Muscle layer of colon (tissue), 2 donors: ENCODE measurements at regions not wholly inside any gene's neighbourhood (a gene's known extent, or its start where the extent isn't known, plus 50 kb on each side); places are given as distances from the start of the nearest gene placed in this dataset.

Experiments
- H3K27ac ChIP-seq: one replicate; pipeline ENCODE4 v1.7.0; 2013; ENCODE audit warnings: low read depth, mild to moderate bottlenecking, low read length, moderate library complexity
- H3K27me3 ChIP-seq, 2 donors: one replicate each; pipeline ENCODE4 v1.7.0; 2013; ENCODE audit warnings: low read length in 2 of 2, mild to moderate bottlenecking in 2 of 2; ENCODE audit not compliant: insufficient read depth in 2 of 2, control insufficient read depth in 1 of 2
- H3K36me3 ChIP-seq: one replicate; pipeline ENCODE4 v1.7.0; 2013; ENCODE audit warnings: mild to moderate bottlenecking, low read length; ENCODE audit not compliant: insufficient read depth
- H3K4me1 ChIP-seq: one replicate; pipeline ENCODE4 v1.7.0; 2013; ENCODE audit warnings: mild to moderate bottlenecking, low read length; ENCODE audit not compliant: insufficient read depth
- H3K4me3 ChIP-seq, 2 donors: one replicate each; pipeline ENCODE4 v1.7.0; 2013; ENCODE audit warnings: low read length in 2 of 2, low read depth in 1 of 2, mild to moderate bottlenecking in 1 of 2, moderate library complexity in 1 of 2
- H3K9ac ChIP-seq: one replicate; pipeline ENCODE4 v1.7.0; 2013; ENCODE audit warnings: low read length
- H3K9me3 ChIP-seq: one replicate; pipeline ENCODE4 v1.7.0; 2013; ENCODE audit warnings: mild to moderate bottlenecking, low read length
- donor health status: abdominal sarcoma.
- donor health status: Adenocarcinoma of cecum.

GRCh38 chr7:18420748-18421147 is 74.8 kb upstream of the HDAC9 start:
- H3K9ac ChIP-seq, result no peak overlapping the region
- peaks cover 24% of the 10 kb centered on the region for H3K4me1 ChIP-seq
- no peaks in the 10 kb centered on the region for H3K27me3 ChIP-seq
- H3K4me3 ChIP-seq, result no peak overlapping the region
- H3K36me3 ChIP-seq, result no peaks in the 10 kb centered on the region
- H3K27ac ChIP-seq, result no peak overlapping the region
- no peaks in the 10 kb centered on the region for H3K9me3 ChIP-seq

- Histone ChIP-seq H3K9me3 (no peaks in the 10 kb centered on the region), H3K27ac (no peak overlapping the region), H3K4me3 (peak overlapping the region in 1 of 2 donors; percentile 32), H3K4me1 (peaks cover 31% of the 10 kb centered on the region), H3K36me3 (no peaks in the 10 kb centered on the region), H3K9ac (no peak overlapping the region), H3K27me3 (no peaks in the 10 kb centered on the region)
Observed at GRCh38 chr7:18421297-18422002, 74.1 kb upstream of the HDAC9 start.

DNA sequence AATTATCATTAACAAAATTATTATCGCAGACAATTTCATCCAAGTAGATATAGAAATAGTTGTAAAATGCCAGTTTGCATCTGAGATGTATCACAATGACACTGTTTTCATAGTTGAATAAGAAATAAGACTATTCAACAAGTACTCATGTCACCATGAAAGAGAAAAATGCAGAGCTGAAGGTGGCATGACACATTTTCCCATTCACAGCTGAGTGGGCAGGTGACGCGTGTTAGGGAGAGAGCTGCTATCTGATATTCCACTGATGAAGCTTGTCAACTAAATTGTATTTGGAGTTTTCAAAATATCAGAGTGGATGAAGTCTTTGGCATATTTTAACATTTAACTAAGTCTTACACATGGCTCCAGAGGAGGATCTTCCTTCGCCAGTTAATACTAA is 70.3 kb upstream of the HDAC9 start:
- H3K27ac ChIP-seq, result no peak overlapping the region
- no peak overlapping the region for H3K4me3 ChIP-seq
- no peak overlapping the region for H3K9ac ChIP-seq
- H3K36me3 ChIP-seq, result no peaks in the 10 kb centered on the region
- no peaks in the 10 kb centered on the region for H3K9me3 ChIP-seq
- H3K4me1 ChIP-seq, result peaks cover 36% of the 10 kb centered on the region
- no peaks in the 10 kb centered on the region for H3K27me3 ChIP-seq

DNA sequence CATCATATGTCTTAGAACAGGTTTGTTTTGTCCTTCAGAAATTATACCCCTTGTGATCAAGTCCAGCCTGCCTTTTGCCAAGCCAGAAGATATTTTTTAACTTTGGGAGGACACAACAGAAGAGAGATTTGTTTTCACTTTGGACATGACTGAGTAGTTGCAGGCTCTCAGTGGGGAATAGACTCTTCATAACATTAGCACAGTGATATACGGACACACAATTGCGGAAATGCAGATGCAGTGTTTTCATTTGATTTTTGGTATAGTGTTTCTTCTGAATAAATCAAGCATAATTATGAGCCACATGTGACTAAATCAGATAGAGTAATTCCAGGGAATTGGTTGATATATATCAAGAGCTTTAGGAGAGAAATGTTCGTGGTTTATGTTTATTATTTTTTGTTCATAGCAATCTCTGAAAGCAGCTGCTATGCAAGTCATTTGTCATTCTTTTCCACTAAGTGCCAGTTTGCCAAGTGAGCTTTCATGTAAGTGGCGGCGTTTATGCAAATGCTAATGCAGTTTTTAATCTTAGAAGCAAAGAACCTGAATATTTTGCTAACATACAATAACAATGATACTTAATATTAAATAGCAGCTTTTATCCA is 69.6 kb upstream of the HDAC9 start:
- H3K27ac ChIP-seq, result no peak overlapping the region

GRCh38 chr7:18426564-18427226 is 68.9 kb upstream of the HDAC9 start:
- H3K4me3 ChIP-seq, result no peak overlapping the region
- H3K9me3 ChIP-seq, result no peaks in the 10 kb centered on the region
- H3K36me3 ChIP-seq, result no peaks in the 10 kb centered on the region
- no peaks in the 10 kb centered on the region for H3K27me3 ChIP-seq
- no peak overlapping the region for H3K27ac ChIP-seq
- peaks cover 22% of the 10 kb centered on the region for H3K4me1 ChIP-seq
- no peak overlapping the region for H3K9ac ChIP-seq

More for the DNA sequence above, 69.6 kb upstream of the HDAC9 start:
- Histone ChIP-seq H3K36me3 (no peaks in the 10 kb centered on the region), H3K9me3 (no peaks in the 10 kb centered on the region), H3K9ac (no peak overlapping the region), H3K27me3 (no peaks in the 10 kb centered on the region), H3K4me1 (peaks cover 29% of the 10 kb centered on the region), H3K4me3 (peak overlapping the region in 1 of 2 donors; percentile 9)

DNA sequence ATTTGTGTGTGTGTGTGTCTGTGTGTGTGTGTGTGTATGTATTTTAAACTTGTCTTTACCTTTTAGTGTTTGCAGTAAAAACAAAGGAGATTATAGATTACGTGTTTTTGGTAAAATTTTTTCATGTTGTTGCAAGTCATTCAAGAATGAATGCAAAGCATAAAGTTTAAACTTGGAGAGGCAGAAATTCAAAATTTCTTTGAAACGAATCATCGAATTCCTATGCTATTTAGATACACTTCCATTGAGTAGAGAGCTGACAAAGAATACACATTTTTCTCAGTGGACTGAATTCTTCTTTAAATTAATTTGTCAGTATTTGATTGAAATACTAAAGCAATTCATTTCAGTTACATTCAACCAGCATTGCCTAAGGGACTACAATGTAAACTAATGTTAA is 66.0 kb upstream of the HDAC9 start:
- Histone ChIP-seq H3K4me1 (peaks cover 19% of the 10 kb centered on the region), H3K27ac (no peak overlapping the region), H3K4me3 (no peak overlapping the region), H3K9me3 (no peaks in the 10 kb centered on the region), H3K36me3 (no peaks in the 10 kb centered on the region), H3K9ac (no peak overlapping the region), H3K27me3 (no peaks in the 10 kb centered on the region)

DNA sequence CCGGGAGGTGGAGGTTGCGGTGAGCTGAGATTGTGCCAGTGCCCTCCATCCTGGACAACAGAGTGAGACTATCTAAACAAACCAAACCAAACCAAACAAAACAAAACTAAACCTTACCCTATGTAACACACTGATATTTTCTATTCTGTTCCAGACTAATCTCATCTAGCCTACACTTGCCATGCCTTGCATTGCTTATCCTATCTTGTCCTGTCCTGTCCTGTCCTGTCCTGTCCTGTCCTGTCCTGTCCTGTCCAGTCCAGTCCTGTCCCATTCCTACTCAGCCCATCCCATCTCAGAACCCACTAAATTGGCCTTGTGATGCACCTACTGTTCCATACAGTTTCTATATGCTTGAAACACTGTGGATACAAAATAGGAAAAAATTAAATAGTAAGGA is 64.7 kb upstream of the HDAC9 start:
- Histone ChIP-seq H3K4me3 (no peak overlapping the region), H3K27ac (no peak overlapping the region), H3K9me3 (no peaks in the 10 kb centered on the region), H3K36me3 (no peaks in the 10 kb centered on the region), H3K9ac (no peak overlapping the region), H3K27me3 (no peaks in the 10 kb centered on the region), H3K4me1 (peaks cover 16% of the 10 kb centered on the region)

- no peaks in the 10 kb centered on the region for H3K36me3 ChIP-seq
- no peaks in the 10 kb centered on the region for H3K4me1 ChIP-seq
- H3K27me3 ChIP-seq, result no peaks in the 10 kb centered on the region
- no peak overlapping the region for H3K9ac ChIP-seq
- no peak overlapping the region for H3K4me3 ChIP-seq
- no peak overlapping the region for H3K27ac ChIP-seq
- H3K9me3 ChIP-seq, result no peaks in the 10 kb centered on the region
Observed at GRCh38 chr7:18434171-18434570, 61.4 kb upstream of the HDAC9 start.

DNA sequence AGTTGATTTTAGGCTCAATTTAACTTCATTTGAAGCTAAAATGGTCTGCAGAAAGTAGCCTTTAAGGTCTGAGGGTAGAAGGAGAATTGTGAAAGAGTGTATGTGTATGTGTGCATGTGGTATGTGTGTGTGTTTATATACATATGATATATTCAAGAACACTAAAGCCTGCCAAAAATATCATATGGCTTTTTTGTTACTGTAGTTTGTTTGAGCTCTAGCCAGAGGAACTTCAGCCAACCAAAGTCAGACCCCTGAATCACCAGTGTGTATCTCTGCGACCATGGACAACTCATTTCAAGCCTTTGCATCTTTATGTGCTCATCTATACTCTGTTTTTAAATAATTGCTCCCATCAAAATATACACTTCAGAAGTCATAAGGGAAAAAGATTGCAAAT is 58.4 kb upstream of the HDAC9 start:
- Histone ChIP-seq H3K36me3 (no peaks in the 10 kb centered on the region), H3K4me1 (no peaks in the 10 kb centered on the region), H3K27me3 (no peaks in the 10 kb centered on the region), H3K9me3 (no peaks in the 10 kb centered on the region), H3K27ac (no peak overlapping the region), H3K9ac (no peak overlapping the region), H3K4me3 (no peak overlapping the region)

- no peaks in the 10 kb centered on the region for H3K36me3 ChIP-seq
- H3K27ac ChIP-seq, result no peak overlapping the region
- H3K27me3 ChIP-seq, result no peaks in the 10 kb centered on the region
- H3K9me3 ChIP-seq, result no peaks in the 10 kb centered on the region
- H3K4me3 ChIP-seq, result no peak overlapping the region
- no peak overlapping the region for H3K9ac ChIP-seq
- H3K4me1 ChIP-seq, result peaks cover 5% of the 10 kb centered on the region
Observed at GRCh38 chr7:18440934-18441333, 54.6 kb upstream of the HDAC9 start.

- no peak overlapping the region for H3K27ac ChIP-seq
- H3K9me3 ChIP-seq, result no peaks in the 10 kb centered on the region
- no peaks in the 10 kb centered on the region for H3K36me3 ChIP-seq
- H3K9ac ChIP-seq, result no peak overlapping the region
- H3K4me3 ChIP-seq, result no peak overlapping the region
- H3K4me1 ChIP-seq, result peaks cover 5% of the 10 kb centered on the region
- H3K27me3 ChIP-seq, result no peaks in the 10 kb centered on the region
Observed at GRCh38 chr7:18444826-18445225, 50.7 kb upstream of the HDAC9 start.
